Thyroid gland (tissue), 4 donors: ENCODE measurements at regions not wholly inside any gene's neighbourhood (a gene's known extent, or its start where the extent isn't known, plus 50 kb on each side); places are given as distances from the start of the nearest gene placed in this dataset.

Source experiments
- DNase-seq, 2 donors: peaks; one replicate each; pipeline ENCODE4 v3.0.0-alpha.2; 2019
- H3K27ac ChIP-seq, 3 donors: fragments of 200-600 bp; sonication (generic); 1 replicate in 2 of 3; 2 replicates in 1 of 3; pipeline ENCODE4 v1.5.1; 2016 to 2019; ENCODE audit warnings: mild to moderate bottlenecking in 1 of 3, moderate library complexity in 1 of 3
- H3K27me3 ChIP-seq: fragments of 200-600 bp; sonication (generic); one replicate; pipeline ENCODE4 v1.5.1; 2019
- H3K36me3 ChIP-seq, 2 donors: fragments of 200-600 bp; sonication (generic); one replicate each; pipeline ENCODE4 v1.5.1; 2016 to 2019
- H3K4me1 ChIP-seq, 2 donors: fragments of 200-600 bp; sonication (generic); one replicate each; pipeline ENCODE4 v1.5.1; 2017 to 2019
- H3K4me3 ChIP-seq, 3 donors: fragments of 200-600 bp; sonication (generic); replicated peaks in 1 of 3; 1 replicate in 2 of 3; 2 replicates in 1 of 3; pipeline ENCODE4 v1.5.1; 2016; ENCODE audit warnings: mild to moderate bottlenecking in 1 of 3
- H3K9me3 ChIP-seq: fragments of 200-600 bp; sonication (generic); one replicate; pipeline ENCODE4 v1.5.1; 2017
- CTCF ChIP-seq, 6 experiments: fragments of 200-600 bp in 3 of 6; fragments of 450-650 bp in 3 of 6; sonication (generic) in 3 of 6; IDR thresholded peaks; one replicate each; pipeline ENCODE4 v1.5.1; 2016 to 2019; ENCODE audit warnings: antibody characterized with exemption in 6 of 6, mild to moderate bottlenecking in 2 of 6, inconsistent platforms in 1 of 6, moderate library complexity in 1 of 6
- POLR2A ChIP-seq, 2 donors: fragments of 450-650 bp; IDR thresholded peaks; one replicate each; pipeline ENCODE4 v1.6.1; 2017; ENCODE audit warnings: antibody characterized with exemption in 2 of 2, mild to moderate bottlenecking in 2 of 2, moderate library complexity in 1 of 2
- WGBS, 2 donors: methylation state at CpG; one replicate each; pipeline ENCODE4 v1.1.5; 2017; 5-methylcytosine and 5-hydroxymethylcytosine counted together
- intact Hi-C: fragments of 100-400 bp; cut with DNase I; formaldehyde crosslinking; loops from one replicate; pipeline ENCODE4 v1.15.1; 2023

GRCh38 chr9:82117026-82117811 is 128.6 kb downstream of the SPATA31D1 start:
- TF ChIP-seq CTCF (IDR thresholded peaks at IDR 0.05), result no peak
- no peak for TF ChIP-seq POLR2A (IDR thresholded peaks at IDR 0.05)
- WGBS, 2 donors, result 36 to 39% methylated on average over 7 of the region's 7 CpGs

GRCh38 chr9:82122731-82123130 is 134.2 kb downstream of the SPATA31D1 start:
- no peak for TF ChIP-seq POLR2A (IDR thresholded peaks at IDR 0.05)
- TF ChIP-seq CTCF (IDR thresholded peaks at IDR 0.05), result no peak
- no peak for DNase-seq
- no peak overlapping the region for H3K27ac ChIP-seq
- no peak overlapping the region for H3K4me3 ChIP-seq
- peaks cover under 1 to 7% of the 10 kb centered on the region in 2 donors for H3K4me1 ChIP-seq
- no peaks in the 10 kb centered on the region for H3K27me3 ChIP-seq
- intact Hi-C loops, result no loop called here
- no peaks in the 10 kb centered on the region for H3K36me3 ChIP-seq
- H3K9me3 ChIP-seq, result no peaks in the 10 kb centered on the region

More at GRCh38 chr9:82117026-82117811, 128.6 kb downstream of the SPATA31D1 start:
- Histone ChIP-seq H3K9me3 (no peaks in the 10 kb centered on the region), H3K36me3 (no peaks in the 10 kb centered on the region), H3K4me1 (peaks cover 9 to 12% of the 10 kb centered on the region in 2 donors), H3K4me3 (no peak overlapping the region), H3K27ac (peak overlapping the region; percentile 2 to 65 (median 40)), H3K27me3 (no peaks in the 10 kb centered on the region)
- intact Hi-C loops, result no loop called here
- DNase-seq, result peak; percentile 13 to 20

DNA sequence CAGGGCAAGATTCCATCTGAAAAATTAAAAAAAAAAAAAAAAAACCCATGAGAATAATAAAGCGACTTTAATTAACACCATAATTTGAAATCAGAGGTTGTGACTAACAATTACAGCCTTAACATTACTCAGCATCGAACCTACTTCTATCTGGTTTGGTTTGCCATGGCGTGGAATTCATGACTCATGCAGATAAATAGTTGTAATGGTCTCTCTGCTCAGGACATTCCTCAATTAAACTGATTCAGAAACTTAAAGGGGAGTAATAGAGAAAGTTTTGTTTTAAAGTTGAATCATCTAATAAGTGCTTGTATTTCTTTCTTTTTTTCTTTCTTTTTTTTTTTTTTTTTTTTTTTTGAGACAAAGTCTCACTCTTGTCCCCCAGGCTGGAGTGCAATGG is 135.5 kb downstream of the SPATA31D1 start:
- no peak for TF ChIP-seq POLR2A (IDR thresholded peaks at IDR 0.05)
- no peak for TF ChIP-seq CTCF (IDR thresholded peaks at IDR 0.05)
- H3K4me3 ChIP-seq, result no peak overlapping the region
- no peaks in the 10 kb centered on the region for H3K9me3 ChIP-seq
- no peaks in the 10 kb centered on the region for H3K4me1 ChIP-seq
- DNase-seq, result no peak
- no peaks in the 10 kb centered on the region for H3K36me3 ChIP-seq
- H3K27ac ChIP-seq, result no peak overlapping the region
- no peaks in the 10 kb centered on the region for H3K27me3 ChIP-seq
- intact Hi-C loops, result no loop called here
- WGBS, 2 donors, result 88 to 96% methylated on average over 3 of the region's 3 CpGs

GRCh38 chr9:82126256-82126655 is 137.7 kb downstream of the SPATA31D1 start:
- 74 to 76% methylated on average over 3 of the region's 3 CpGs for WGBS, 2 donors
- Histone ChIP-seq H3K4me3 (no peak overlapping the region), H3K36me3 (no peaks in the 10 kb centered on the region), H3K9me3 (no peaks in the 10 kb centered on the region), H3K27me3 (no peaks in the 10 kb centered on the region), H3K27ac (no peak overlapping the region), H3K4me1 (no peaks in the 10 kb centered on the region)
- intact Hi-C loops, result no loop called here
- TF ChIP-seq CTCF (IDR thresholded peaks at IDR 0.05) (no peak), POLR2A (IDR thresholded peaks at IDR 0.05) (no peak)
- no peak for DNase-seq

DNA sequence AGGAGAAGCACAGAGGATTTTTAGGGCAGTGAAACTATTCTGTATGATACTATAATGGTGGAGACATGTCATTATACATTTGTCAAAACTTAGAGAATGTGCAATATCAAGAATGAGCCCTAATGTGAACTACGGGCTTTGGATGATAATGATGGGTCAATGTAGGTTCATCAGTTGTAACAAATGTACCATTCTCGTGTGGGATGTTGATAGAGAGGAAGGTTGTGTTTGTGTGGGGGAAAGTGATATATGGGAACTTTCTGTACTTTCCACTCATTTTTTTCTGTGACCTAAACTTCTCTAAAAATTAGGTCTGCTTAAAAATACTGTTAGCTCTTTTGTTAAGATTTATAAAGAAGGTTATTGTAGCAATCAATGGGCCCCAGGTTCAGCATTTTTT is 138.9 kb downstream of the SPATA31D1 start:
- no peaks in the 10 kb centered on the region for H3K36me3 ChIP-seq
- no peaks in the 10 kb centered on the region for H3K27me3 ChIP-seq
- DNase-seq, result no peak
- H3K9me3 ChIP-seq, result no peaks in the 10 kb centered on the region
- no peaks in the 10 kb centered on the region for H3K4me1 ChIP-seq
- TF ChIP-seq CTCF (IDR thresholded peaks at IDR 0.05) (no peak), POLR2A (IDR thresholded peaks at IDR 0.05) (no peak)
- no peak overlapping the region for H3K27ac ChIP-seq
- intact Hi-C loops, result no loop called here
- H3K4me3 ChIP-seq, result no peak overlapping the region
- WGBS, 2 donors, result 81 to 92% methylated on average over 2 of the region's 2 CpGs
